ENCODE measurements at regions not wholly inside any gene's neighbourhood (a gene's known extent, or its start where the extent isn't known, plus 50 kb on each side); places are given as distances from the start of the nearest gene placed in this dataset.

- H3K4me3 ChIP-seq, result no peak overlapping the region
- H3K36me3 ChIP-seq, result no peaks in the 10 kb centered on the region
- H3K9me3 ChIP-seq, result no peaks in the 10 kb centered on the region
- no peak overlapping the region for H3K27ac ChIP-seq
- in situ Hi-C loops (cut with MboI; ENCODE audit: low sequenced_read_pairs in 4 of 4), result no loop called here
- ATAC-seq (no peak), DNase-seq (no peak)
- H3K4me1 ChIP-seq, result no peaks in the 10 kb centered on the region
- intact Hi-C loops (cut with DNase I; ENCODE audit: low total_unique reads), result no loop called here
- H3K27me3 ChIP-seq, result no peaks in the 10 kb centered on the region
- TF ChIP-seq CTCF (IDR thresholded peaks at IDR 0.05 in 4 of 5, conservative IDR thresholded peaks at IDR 0.05 in 1 of 5) (no peak), POLR2A (IDR thresholded peaks at IDR 0.05) (no peak)
Observed at GRCh38 chr2:6562771-6563170, 302.9 kb downstream of the CMPK2 start.

DNA sequence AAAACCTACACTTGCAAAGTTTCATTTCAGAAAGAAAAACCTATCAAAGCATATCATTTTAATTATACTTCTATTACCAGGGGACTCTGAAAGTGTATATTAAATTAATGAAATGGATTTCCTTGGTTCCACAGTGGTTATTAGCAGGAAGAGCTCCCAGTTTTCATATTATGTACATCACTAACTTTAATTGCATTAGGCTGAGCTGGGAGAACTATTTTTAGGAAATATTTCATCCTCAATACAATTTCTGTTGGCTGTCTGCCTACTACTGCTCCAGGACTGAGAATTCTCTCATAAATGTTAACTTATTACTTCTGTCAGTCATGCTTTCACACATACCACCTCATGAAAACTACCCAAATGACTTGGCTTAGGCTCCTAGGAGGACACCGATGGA lies 301.4 kb downstream of the CMPK2 start:
- no peak overlapping the region for H3K27ac ChIP-seq
- ATAC-seq, result no peak
- no peak overlapping the region for H3K4me3 ChIP-seq
- no peak for TF ChIP-seq CTCF (IDR thresholded peaks at IDR 0.05 in 4 of 5, conservative IDR thresholded peaks at IDR 0.05 in 1 of 5)
- no peak for TF ChIP-seq POLR2A (IDR thresholded peaks at IDR 0.05)
- H3K27me3 ChIP-seq, result no peaks in the 10 kb centered on the region
- no peaks in the 10 kb centered on the region for H3K9me3 ChIP-seq
- H3K4me1 ChIP-seq, result no peaks in the 10 kb centered on the region
- H3K36me3 ChIP-seq, result no peaks in the 10 kb centered on the region
- in situ Hi-C loops (cut with MboI; ENCODE audit: low sequenced_read_pairs in 4 of 4), result no loop called here
- intact Hi-C loops (cut with DNase I; ENCODE audit: low total_unique reads), result no loop called here
- no peak for DNase-seq

GRCh38 chr2:6574121-6574520 lies 291.6 kb downstream of the CMPK2 start:
- no peaks in the 10 kb centered on the region for H3K4me1 ChIP-seq
- no peak overlapping the region for H3K4me3 ChIP-seq
- no peak overlapping the region for H3K27ac ChIP-seq
- intact Hi-C loops (cut with DNase I; ENCODE audit: low total_unique reads) (no loop called here), in situ Hi-C loops (cut with MboI; ENCODE audit: low sequenced_read_pairs in 4 of 4) (no loop called here)
- H3K27me3 ChIP-seq, result no peaks in the 10 kb centered on the region
- no peak for TF ChIP-seq POLR2A (IDR thresholded peaks at IDR 0.05)
- TF ChIP-seq CTCF (IDR thresholded peaks at IDR 0.05 in 4 of 5, conservative IDR thresholded peaks at IDR 0.05 in 1 of 5), result no peak
- no peaks in the 10 kb centered on the region for H3K9me3 ChIP-seq
- no peak for ATAC-seq
- no peaks in the 10 kb centered on the region for H3K36me3 ChIP-seq
- no peak for DNase-seq

DNA sequence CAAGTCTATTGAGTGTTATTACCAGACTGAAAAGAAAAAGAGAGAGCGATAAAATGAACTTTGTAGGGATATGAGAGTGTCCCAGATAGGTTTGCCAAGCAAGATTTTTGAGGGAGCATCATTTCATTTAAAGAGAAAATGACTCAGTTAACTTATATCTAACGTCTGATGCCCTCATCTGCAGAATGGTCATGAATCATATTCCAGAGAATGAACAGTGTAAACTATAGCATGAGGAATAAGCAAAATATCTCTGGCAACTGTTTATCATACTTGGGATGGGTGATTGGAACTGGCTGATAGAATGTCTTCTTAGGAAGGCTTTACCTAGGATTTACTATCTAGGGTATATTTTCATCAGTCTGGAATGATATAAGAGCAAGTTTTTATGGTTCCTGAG lies 289.4 kb downstream of the CMPK2 start:
- Histone ChIP-seq H3K9me3 (no peaks in the 10 kb centered on the region), H3K27ac (no peak overlapping the region), H3K27me3 (no peaks in the 10 kb centered on the region), H3K4me3 (no peak overlapping the region), H3K36me3 (no peaks in the 10 kb centered on the region), H3K4me1 (no peaks in the 10 kb centered on the region)
- DNase-seq (no peak), ATAC-seq (no peak)
- in situ Hi-C loops (cut with MboI; ENCODE audit: low sequenced_read_pairs in 4 of 4), result no loop called here
- intact Hi-C loops (cut with DNase I; ENCODE audit: low total_unique reads), result no loop called here
- TF ChIP-seq POLR2A (IDR thresholded peaks at IDR 0.05) (no peak), CTCF (IDR thresholded peaks at IDR 0.05 in 4 of 5, conservative IDR thresholded peaks at IDR 0.05 in 1 of 5) (no peak)

DNA sequence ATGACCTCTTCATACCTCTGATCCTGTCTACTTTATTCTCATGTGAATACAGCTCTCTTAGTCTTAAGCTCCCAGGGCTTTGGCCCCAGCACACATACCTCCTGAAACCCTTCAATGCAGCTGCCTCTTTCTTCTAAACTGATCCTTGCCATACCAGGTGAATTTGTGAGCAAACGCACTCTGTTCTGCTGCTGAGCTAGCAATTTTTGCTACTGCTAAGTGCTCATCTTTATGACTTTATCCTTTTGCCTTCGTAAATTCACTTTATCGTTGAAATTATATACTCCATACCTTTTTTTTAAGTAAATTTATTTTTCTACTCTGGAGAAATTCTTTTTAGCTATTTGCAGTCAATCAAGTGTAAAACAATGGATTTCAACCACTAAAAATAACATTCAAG lies 287.7 kb downstream of the CMPK2 start:
- DNase-seq (no peak), ATAC-seq (no peak)
- Histone ChIP-seq H3K9me3 (no peaks in the 10 kb centered on the region), H3K4me1 (no peaks in the 10 kb centered on the region), H3K4me3 (no peak overlapping the region), H3K36me3 (no peaks in the 10 kb centered on the region), H3K27ac (no peak overlapping the region), H3K27me3 (no peaks in the 10 kb centered on the region)
- in situ Hi-C loops (cut with MboI; ENCODE audit: low sequenced_read_pairs in 4 of 4), result no loop called here
- TF ChIP-seq CTCF (IDR thresholded peaks at IDR 0.05 in 4 of 5, conservative IDR thresholded peaks at IDR 0.05 in 1 of 5), result no peak
- no peak for TF ChIP-seq POLR2A (IDR thresholded peaks at IDR 0.05)
- intact Hi-C loops (cut with DNase I; ENCODE audit: low total_unique reads), result no loop called here

All from gastrocnemius medialis (tissue), 4 donors.